ENCODE measurements at regions not wholly inside any gene's neighbourhood (a gene's known extent, or its start where the extent isn't known, plus 50 kb on each side); places are given as distances from the start of the nearest gene placed in this dataset.

DNA sequence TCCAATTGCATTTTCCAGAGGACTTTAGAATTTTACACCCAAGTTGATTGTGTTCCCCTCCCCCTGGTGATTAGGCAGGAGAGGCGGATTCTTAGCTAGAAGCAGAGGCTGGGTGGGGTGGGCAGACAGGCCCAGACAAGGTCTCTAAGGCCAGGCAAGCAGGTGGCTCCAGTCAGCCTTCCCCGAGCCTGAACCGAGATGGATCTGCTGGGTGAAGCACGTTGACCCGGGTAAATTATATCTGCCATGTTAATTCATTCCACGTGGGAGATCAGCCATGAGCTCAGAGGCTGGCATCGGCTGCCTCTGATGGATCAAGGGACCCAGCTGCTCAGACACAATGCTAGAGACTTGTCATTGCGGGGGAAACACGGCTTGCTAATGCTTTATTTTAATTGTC lies 159.5 kb upstream of the MAFB start (continued):
- TF ChIP-seq, protein P1, sequence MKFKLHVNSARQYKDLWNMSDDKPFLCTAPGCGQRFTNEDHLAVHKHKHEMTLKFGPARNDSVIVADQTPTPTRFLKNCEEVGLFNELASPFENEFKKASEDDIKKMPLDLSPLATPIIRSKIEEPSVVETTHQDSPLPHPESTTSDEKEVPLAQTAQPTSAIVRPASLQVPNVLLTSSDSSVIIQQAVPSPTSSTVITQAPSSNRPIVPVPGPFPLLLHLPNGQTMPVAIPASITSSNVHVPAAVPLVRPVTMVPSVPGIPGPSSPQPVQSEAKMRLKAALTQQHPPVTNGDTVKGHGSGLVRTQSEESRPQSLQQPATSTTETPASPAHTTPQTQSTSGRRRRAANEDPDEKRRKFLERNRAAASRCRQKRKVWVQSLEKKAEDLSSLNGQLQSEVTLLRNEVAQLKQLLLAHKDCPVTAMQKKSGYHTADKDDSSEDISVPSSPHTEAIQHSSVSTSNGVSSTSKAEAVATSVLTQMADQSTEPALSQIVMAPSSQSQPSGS (IDR thresholded peaks at IDR 0.05; ENCODE audit: low read length) = no peak
- TF ChIP-seq EZH2 (IDR thresholded peaks at IDR 0.05; ENCODE audit: low read depth, low read length, severe bottlenecking) = no peak
- no peak for TF ChIP-seq SIN3A (conservative IDR thresholded peaks at IDR 0.05 in 1 of 2, IDR thresholded peaks at IDR 0.05 in 1 of 2; ENCODE audit: low read depth in 1 of 2, low read length in 2 of 2)
- TF ChIP-seq HDAC2 (IDR thresholded peaks at IDR 0.05; ENCODE audit: borderline replicate concordance in 1 of 2, low read depth in 2 of 2, low read length in 2 of 2) = no peak
